Thymus (tissue), 11 donors: ENCODE measurements at regions not wholly inside any gene's neighbourhood (a gene's known extent, or its start where the extent isn't known, plus 50 kb on each side); places are given as distances from the start of the nearest gene placed in this dataset.
"Not testable (repeated sequence)": the region's sequence is repeated elsewhere in the genome, so short reads cannot be mapped to it uniquely, and the experiment has no call there.

Experiments used
- DNase-seq, 9 donors: peaks; one replicate each; pipeline ENCODE4 v3.0.0-alpha.2; 2013; ENCODE audit warnings: low spot score in 9 of 9, low read depth in 6 of 9, missing footprints in 1 of 9
- H3K27ac ChIP-seq, 2 donors: one replicate each; pipeline ENCODE4 v1.5.1; 2013; ENCODE audit warnings: control low read depth in 1 of 2, low read depth in 1 of 2, low read length in 1 of 2, mild to moderate bottlenecking in 1 of 2, moderate library complexity in 1 of 2
- H3K27me3 ChIP-seq, 2 donors: one replicate each; pipeline ENCODE4 v1.5.1; 2013; ENCODE audit warnings: low read length in 1 of 2; ENCODE audit not compliant: control insufficient read depth in 2 of 2, insufficient read depth in 1 of 2
- H3K36me3 ChIP-seq, 2 donors: one replicate each; pipeline ENCODE4 v1.5.1; 2013; ENCODE audit warnings: low read length in 1 of 2, mild to moderate bottlenecking in 1 of 2, moderate library complexity in 1 of 2; ENCODE audit not compliant: control insufficient read depth in 2 of 2, insufficient read depth in 2 of 2
- H3K4me1 ChIP-seq, 2 donors: one replicate each; pipeline ENCODE4 v1.5.1; 2013; ENCODE audit warnings: low read length in 2 of 2; ENCODE audit not compliant: control insufficient read depth in 2 of 2, insufficient read depth in 2 of 2
- H3K4me3 ChIP-seq, 2 donors: one replicate each; pipeline ENCODE4 v1.5.1; 2013; ENCODE audit warnings: low read length in 2 of 2, control low read depth in 1 of 2, mild to moderate bottlenecking in 1 of 2
- H3K9me3 ChIP-seq, 2 donors: one replicate each; pipeline ENCODE4 v1.5.1; 2013; ENCODE audit warnings: low read length in 1 of 2, mild to moderate bottlenecking in 1 of 2; ENCODE audit not compliant: control insufficient read depth in 2 of 2, insufficient read depth in 1 of 2
- WGBS: extraction: QIAGEN DNeasy Blood & Tissue Kit; methylation state at CpG from one replicate; pipeline ENCODE4 v1.1.7; 2013; 5-methylcytosine and 5-hydroxymethylcytosine counted together
- donor health status: healthy.

GRCh38 chr5:167936022-167936421 is 355.4 kb upstream of the WWC1 start:
- WGBS, result 94% methylated on average over 4 of the region's 4 CpGs
- no peak overlapping the region for H3K27ac ChIP-seq

GRCh38 chr5:167936944-167937634 is 354.4 kb upstream of the WWC1 start:
- H3K4me3 ChIP-seq, result no peak overlapping the region
- 68% methylated on average over 6 of the region's 6 CpGs for WGBS
- no peaks in the 10 kb centered on the region for H3K4me1 ChIP-seq
- H3K36me3 ChIP-seq, result no peaks in the 10 kb centered on the region
- DNase-seq, result no peak
- H3K27me3 ChIP-seq, result no peaks in the 10 kb centered on the region
- no peaks in the 10 kb centered on the region for H3K9me3 ChIP-seq
- H3K27ac ChIP-seq, result no peak overlapping the region

More at GRCh38 chr5:167936022-167936421, 355.4 kb upstream of the WWC1 start:
- H3K4me1 ChIP-seq, result no peaks in the 10 kb centered on the region
- no peaks in the 10 kb centered on the region for H3K9me3 ChIP-seq
- DNase-seq, result no peak
- no peak overlapping the region for H3K4me3 ChIP-seq
- no peaks in the 10 kb centered on the region for H3K36me3 ChIP-seq
- H3K27me3 ChIP-seq, result no peaks in the 10 kb centered on the region

GRCh38 chr5:167937635-167937998 is 353.8 kb upstream of the WWC1 start:
- Histone ChIP-seq H3K9me3 (no peaks in the 10 kb centered on the region), H3K27me3 (no peaks in the 10 kb centered on the region), H3K4me3 (no peak overlapping the region), H3K27ac (no peak overlapping the region), H3K36me3 (no peaks in the 10 kb centered on the region), H3K4me1 (no peaks in the 10 kb centered on the region)
- DNase-seq, result no peak
- WGBS, result 29% methylated on average over 8 of the region's 8 CpGs

- H3K27me3 ChIP-seq, result no peaks in the 10 kb centered on the region
- H3K4me3 ChIP-seq, result no peak overlapping the region
- no peaks in the 10 kb centered on the region for H3K36me3 ChIP-seq
- no peaks in the 10 kb centered on the region for H3K9me3 ChIP-seq
- 93% methylated on average over 6 of the region's 6 CpGs for WGBS
- no peak for DNase-seq
- H3K4me1 ChIP-seq, result no peaks in the 10 kb centered on the region
- no peak overlapping the region for H3K27ac ChIP-seq
These were observed 351.8 kb upstream of the WWC1 start for GRCh38 chr5:167939686-167940085.

GRCh38 chr5:167940911-167941310 is 350.5 kb upstream of the WWC1 start:
- Histone ChIP-seq H3K27ac (no peak overlapping the region), H3K36me3 (no peaks in the 10 kb centered on the region), H3K4me3 (no peak overlapping the region), H3K9me3 (no peaks in the 10 kb centered on the region), H3K4me1 (no peaks in the 10 kb centered on the region), H3K27me3 (no peaks in the 10 kb centered on the region)
- no peak for DNase-seq
- 94% methylated on average over 3 of the region's 3 CpGs for WGBS

GRCh38 chr5:167941556-167941955 is 349.9 kb upstream of the WWC1 start:
- DNase-seq, H3K27me3 ChIP-seq, H3K9me3 ChIP-seq, H3K4me3 ChIP-seq, H3K4me1 ChIP-seq, H3K36me3 ChIP-seq, H3K27ac ChIP-seq: not testable (repeated sequence)
- WGBS, result 86% methylated on average over 2 of the region's 2 CpGs

- H3K27me3 ChIP-seq, result no peaks in the 10 kb centered on the region
- H3K36me3 ChIP-seq, result no peaks in the 10 kb centered on the region
- no peak overlapping the region for H3K27ac ChIP-seq
- 91% methylated on average over 1 of the region's 1 CpG for WGBS
- DNase-seq, result no peak
- H3K4me3 ChIP-seq, result no peak overlapping the region
- H3K4me1 ChIP-seq, result no peaks in the 10 kb centered on the region
- H3K9me3 ChIP-seq, result no peaks in the 10 kb centered on the region
These were observed 348.1 kb upstream of the WWC1 start for GRCh38 chr5:167943343-167943742.

- DNase-seq, result no peak
These were observed 347.2 kb upstream of the WWC1 start for GRCh38 chr5:167944121-167944852.

GRCh38 chr5:167945542-167946384 is 345.7 kb upstream of the WWC1 start:
- no peaks in the 10 kb centered on the region for H3K4me1 ChIP-seq
- no peak overlapping the region for H3K27ac ChIP-seq
- no peaks in the 10 kb centered on the region for H3K36me3 ChIP-seq
- no peak overlapping the region for H3K4me3 ChIP-seq
- H3K27me3 ChIP-seq, result no peaks in the 10 kb centered on the region
- WGBS, result 95% methylated on average over 14 of the region's 14 CpGs
- DNase-seq, result no peak
- H3K9me3 ChIP-seq, result no peaks in the 10 kb centered on the region

More at GRCh38 chr5:167944121-167944852, 347.2 kb upstream of the WWC1 start:
- no peak overlapping the region for H3K27ac ChIP-seq
- H3K27me3 ChIP-seq, result no peaks in the 10 kb centered on the region
- H3K36me3 ChIP-seq, result no peaks in the 10 kb centered on the region
- 92% methylated on average over 9 of the region's 9 CpGs for WGBS
- H3K4me1 ChIP-seq, result no peaks in the 10 kb centered on the region
- H3K9me3 ChIP-seq, result no peaks in the 10 kb centered on the region
- no peak overlapping the region for H3K4me3 ChIP-seq
